Umbilical cord (tissue), 1 donor: ENCODE measurements at regions not wholly inside any gene's neighbourhood (a gene's known extent, or its start where the extent isn't known, plus 50 kb on each side); places are given as distances from the start of the nearest gene placed in this dataset.

Source experiments
- DNase-seq: peaks from one replicate; pipeline ENCODE4 v3.0.0-alpha.2; 2015; ENCODE audit warnings: low spot score

- DNase-seq = no peak
Measured at GRCh38 chr20:6426287-6426891, 303.6 kb upstream of the FERMT1 start.

GRCh38 chr20:6421321-6422248 lies 298.8 kb upstream of the FERMT1 start:
- no peak for DNase-seq

GRCh38 chr20:6420336-6420735 lies 297.5 kb upstream of the FERMT1 start:
- DNase-seq = no peak

DNA sequence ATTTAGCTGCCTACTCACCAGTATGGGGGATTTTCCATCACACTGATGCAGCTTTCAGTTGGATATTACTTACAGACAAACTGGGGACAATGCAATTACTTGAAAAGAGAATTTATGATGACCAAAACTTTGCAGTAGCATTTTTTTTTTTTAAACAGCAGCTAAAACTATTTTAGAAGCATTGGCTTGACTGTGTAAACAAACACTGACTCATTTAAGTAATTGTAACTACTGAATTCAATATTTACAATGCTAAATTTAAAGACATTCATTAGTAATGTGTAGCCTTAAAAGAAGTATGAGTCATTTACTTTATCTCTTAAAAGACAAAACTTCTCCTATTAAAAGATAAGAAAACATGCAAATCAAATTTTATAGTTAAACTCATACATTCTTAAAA lies 295.9 kb upstream of the FERMT1 start:
- DNase-seq = no peak

DNA sequence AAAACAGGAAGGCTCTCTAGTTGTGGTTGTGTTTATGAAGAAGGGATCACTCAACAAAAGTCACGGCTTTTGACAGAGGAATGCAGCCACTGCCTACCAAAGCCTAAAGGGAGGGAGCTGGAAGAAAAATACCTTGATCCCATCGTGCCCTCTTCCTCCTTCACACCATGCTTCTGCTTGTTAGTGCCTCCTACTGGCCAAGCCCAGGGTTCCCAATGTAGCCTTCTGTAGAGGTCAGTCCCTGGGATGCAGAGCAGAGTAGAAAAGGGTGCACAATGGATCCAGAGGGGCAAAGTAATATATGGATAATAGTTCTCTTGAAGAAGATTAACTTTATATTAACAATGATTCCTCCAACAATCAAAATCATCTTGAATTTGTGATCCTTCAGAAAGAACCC lies 293.5 kb upstream of the FERMT1 start:
- no peak for DNase-seq

- DNase-seq = no peak
Measured at GRCh38 chr20:6411651-6412050, 288.8 kb upstream of the FERMT1 start.

DNA sequence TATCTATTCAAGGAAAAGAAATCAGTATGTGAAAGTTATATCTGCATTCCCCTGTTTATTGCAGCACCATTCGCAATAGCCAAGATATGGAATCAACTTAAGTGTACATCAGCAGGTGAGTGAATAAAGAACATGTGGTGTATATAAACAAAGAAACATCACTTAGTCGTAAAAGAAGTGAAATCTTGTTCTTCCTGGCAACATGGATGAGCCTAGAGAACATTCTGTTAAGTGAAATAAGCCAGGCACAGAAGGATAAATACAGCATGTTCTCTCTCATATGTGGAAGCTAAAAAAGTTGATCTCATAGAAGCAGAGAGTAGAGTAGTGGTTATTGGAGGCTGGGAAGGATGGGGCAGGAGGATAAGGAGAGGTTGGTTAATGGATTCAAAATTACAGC lies 287.9 kb upstream of the FERMT1 start:
- peak; percentile 33 for DNase-seq

- no peak for DNase-seq
Measured at GRCh38 chr20:6407163-6407562, 284.3 kb upstream of the FERMT1 start.

DNA sequence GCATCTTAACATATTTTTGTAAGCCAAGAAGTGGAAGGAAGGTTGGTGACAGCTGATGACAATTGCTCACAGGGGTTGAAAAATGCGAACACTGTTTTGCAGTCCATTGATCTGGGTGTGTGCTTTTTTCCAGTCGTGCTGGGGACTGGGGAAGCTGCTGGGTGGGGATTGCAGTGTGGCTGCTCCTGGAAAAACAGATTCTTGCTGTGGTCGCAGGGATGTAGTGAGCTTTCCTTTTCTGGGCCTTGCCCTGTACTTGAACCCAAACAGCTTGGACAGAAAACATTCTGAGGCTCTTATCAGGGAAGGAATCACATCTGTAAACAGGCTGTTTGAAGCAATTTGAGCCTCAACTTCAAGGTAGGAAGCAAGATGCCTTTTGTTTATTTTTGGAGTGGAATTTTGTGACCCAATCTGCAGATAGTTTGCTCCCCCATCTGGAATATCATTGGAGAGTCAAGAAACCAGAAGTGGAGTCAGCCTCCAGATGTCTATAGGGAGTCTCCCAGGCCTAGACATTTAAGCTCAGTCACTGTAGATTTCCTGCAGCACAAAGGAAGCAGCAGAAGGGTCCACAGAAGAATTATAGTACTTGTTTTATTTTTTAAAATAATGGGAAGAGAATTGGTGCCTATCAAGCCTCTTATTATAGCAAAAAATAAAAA lies 279.2 kb upstream of the FERMT1 start:
- DNase-seq = peak; percentile 15

DNA sequence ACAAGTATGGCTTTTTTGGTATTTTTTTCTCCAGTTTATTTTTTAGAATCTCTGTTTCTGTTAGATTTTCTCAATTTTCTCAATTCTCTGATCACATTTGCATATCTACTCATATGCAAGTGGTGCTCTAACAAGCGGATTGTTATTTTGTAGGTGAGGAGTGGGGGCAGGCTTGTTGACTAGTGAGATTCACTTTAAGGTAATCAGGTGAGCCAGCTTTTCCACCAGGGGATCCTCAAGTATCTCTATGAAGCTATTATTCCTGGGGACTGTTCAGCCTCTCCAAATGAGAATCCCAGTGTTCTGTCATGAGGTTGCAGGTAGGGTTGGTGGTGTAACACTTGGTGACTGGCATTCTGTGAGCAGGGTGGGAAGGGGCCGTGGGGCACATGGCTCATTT lies 274.3 kb upstream of the FERMT1 start:
- no peak for DNase-seq

DNA sequence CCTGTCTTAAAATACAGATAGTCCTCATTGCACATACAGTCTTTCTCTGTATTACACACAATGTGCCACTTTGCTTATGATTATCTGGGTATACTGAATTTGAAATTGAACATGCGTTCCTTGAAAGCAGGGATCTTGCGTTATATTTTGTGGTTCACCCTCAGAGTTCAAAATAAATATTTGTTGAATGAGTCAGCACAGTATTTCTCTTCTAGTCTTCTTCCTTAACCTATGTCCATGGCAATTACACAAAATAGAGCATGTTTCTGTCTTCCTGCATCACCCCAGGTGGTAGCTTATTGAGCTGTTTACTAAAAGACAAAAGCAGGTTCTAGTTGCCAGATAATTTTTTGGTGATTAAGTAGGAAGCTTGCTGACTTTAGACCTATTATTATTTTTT lies 272.9 kb upstream of the FERMT1 start:
- DNase-seq = peak; percentile 18

DNA sequence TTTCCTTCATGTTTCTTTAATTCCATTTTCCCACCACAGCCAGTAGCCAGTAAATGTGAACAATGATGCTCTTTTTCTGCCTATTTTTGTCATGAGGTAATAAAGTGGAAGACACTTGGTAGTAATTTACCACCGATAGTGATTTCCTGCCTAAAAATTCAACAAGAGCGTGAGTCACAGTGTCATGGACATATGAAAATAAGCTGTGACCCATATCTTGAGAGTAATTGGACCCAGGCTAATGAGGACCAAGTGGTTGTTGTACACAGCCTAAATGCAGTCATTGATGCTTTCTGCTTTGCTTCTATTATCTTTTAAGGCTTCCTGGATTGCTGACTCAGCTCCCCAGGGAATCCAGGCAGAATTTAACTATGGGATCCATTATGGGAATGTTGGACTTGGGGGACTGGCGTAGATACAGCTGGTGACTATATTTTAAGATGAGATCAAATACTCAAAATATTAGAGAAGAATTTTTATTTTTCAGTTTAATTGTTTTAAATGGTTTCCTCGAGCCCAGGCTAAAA lies 265.9 kb upstream of the FERMT1 start:
- DNase-seq = no peak

DNA sequence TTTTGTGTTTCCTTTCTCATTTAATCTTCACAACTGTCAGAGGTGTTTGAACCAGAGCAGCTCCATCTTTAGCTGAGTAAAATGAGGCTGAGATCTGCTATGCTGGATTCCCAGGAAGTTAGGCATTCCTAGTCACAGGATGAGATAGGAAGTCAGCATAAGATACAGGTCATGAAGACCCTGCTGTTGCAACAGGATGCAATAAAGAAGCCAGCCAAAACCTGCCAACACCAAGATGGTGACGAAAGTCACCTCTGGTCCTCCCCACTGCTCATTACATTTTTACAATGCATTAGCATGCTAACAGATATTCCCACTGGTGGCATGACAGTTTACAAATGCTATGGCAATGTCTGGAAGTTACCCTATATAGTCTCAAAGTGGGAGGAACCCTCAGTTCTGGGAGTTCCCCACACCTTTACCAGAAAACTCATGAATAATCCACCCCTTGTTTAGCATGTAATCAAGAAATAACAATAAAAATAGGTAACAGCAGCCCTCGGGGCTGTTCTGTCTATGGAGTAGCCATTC lies 262.2 kb upstream of the FERMT1 start:
- no peak for DNase-seq

GRCh38 chr20:6384380-6384779 lies 261.6 kb upstream of the FERMT1 start:
- no peak for DNase-seq

DNA sequence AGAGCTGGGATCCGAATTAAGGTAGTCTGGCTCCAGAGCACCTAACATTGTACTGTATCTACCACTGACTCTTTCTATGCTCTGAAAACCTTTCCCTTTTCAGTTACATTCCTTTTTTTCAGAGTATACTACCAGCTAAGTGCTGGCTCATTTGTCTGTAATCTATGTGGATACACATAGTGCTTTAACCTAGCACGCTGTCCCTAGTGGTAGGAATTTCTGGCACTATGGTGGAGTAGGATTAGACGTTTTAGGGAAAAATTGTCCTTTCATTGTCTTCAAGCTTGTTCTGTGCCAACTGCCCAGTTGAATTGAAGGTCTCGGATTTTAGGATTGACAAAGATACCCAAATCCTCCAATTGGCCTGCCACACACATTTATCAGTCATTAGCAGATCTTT lies 259.1 kb upstream of the FERMT1 start:
- peak; percentile 6 for DNase-seq

DNA sequence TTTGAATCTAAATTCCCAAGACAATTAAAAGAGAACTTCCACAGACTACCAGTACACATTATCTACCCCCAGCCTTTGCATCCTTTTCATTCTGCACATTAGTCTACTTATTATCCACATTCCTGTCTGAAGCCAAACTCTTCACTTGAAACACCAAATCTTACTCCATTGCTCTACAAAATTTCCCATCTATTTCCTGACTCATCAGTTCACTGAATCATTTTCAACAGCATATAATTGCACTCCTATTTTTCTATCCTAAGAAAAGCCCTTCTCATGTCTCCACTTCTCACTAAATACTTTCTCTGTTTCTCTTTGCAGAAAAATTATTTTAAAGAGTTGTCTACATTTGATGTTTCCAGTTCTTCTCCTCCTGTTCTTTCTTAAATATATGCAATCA lies 239.4 kb upstream of the FERMT1 start:
- no peak for DNase-seq

GRCh38 chr20:6360766-6361165 lies 237.9 kb upstream of the FERMT1 start:
- DNase-seq = no peak

DNA sequence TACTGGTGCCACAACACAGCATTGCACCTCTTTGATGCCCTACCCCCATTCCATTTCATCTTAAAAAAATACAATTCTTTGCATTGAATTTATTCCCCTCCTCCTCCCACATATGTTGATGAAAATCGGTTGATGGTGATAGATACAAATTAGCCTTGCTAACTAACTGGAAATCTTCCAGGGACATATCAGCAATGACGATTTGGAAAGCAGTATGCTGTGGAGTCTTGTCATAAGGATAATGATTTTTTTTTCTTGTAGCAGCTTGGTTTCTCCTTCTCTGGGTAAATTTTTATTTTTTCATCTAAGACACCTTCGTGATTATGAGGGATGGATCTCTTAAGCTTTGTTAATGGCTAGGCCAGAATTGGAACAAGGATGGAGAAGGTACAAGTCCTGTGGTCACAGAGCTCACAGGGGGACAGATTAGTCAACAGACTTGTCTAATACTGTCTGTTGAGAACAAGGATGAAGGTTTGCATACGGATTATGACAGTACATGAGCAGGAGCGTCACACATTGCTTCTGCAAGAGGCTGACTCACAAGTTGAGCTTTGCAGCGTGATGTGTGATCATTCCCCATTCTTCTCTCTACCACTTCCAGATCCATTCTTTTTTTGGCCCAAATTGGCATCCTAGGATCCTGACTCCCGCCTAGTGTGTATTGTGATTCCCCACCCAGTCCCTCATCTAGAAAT lies 233.1 kb upstream of the FERMT1 start:
- DNase-seq = no peak

GRCh38 chr20:6348908-6349307 lies 226.1 kb upstream of the FERMT1 start:
- peak; percentile 10 for DNase-seq

GRCh38 chr20:6347916-6348315 lies 225.1 kb upstream of the FERMT1 start:
- peak; percentile 11 for DNase-seq

DNA sequence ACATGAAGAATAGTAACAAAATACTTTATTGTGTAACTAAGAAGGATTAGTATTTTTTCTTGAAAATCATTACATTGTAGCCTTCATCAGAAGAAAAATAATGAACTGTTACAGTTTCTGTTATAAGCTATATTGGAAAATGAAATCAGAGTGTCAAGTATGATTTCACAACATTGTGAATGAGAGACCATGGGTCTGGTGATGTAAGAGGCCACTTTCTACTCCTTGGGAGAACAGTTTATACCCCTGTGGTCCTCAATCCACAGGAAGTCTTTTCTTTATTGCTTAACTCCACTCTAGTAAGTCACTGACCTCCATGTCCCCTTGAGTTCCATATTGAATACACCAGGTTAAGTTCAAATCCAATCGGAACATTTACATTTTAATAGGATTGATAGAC lies 218.7 kb upstream of the FERMT1 start:
- DNase-seq = no peak

- DNase-seq = no peak
Measured at GRCh38 chr20:6339176-6339575, 216.3 kb upstream of the FERMT1 start.
